ENCODE measurements at regions not wholly inside any gene's neighbourhood (a gene's known extent, or its start where the extent isn't known, plus 50 kb on each side); places are given as distances from the start of the nearest gene placed in this dataset.

- no peak overlapping the region for H3T11ph ChIP-seq (ENCODE audit: low read length)
- no peak overlapping the region for H3K9ac ChIP-seq (ENCODE audit: extremely low read depth, insufficient read length, low read length)
- H3K4me1 Mint-ChIP-seq: no peaks in the 10 kb centered on the region
- no peak overlapping the region for H3K14ac ChIP-seq (ENCODE audit: insufficient read depth, low read length)
- no peak overlapping the region for H3K23ac ChIP-seq (ENCODE audit: insufficient read length, low read depth, low read length)
- no peak overlapping the region for H2BK12ac ChIP-seq (ENCODE audit: insufficient read length, low read depth, low read length)
- H2BK120ac ChIP-seq (ENCODE audit: low read depth, low read length, poor library complexity, severe bottlenecking): no peak overlapping the region
- no peak overlapping the region for H2BK5ac ChIP-seq (ENCODE audit: insufficient read length, low read length)
- no peak overlapping the region for H4K5ac ChIP-seq (ENCODE audit: insufficient read length, low read depth, low read length)
- H3K27me3 ChIP-seq (ENCODE audit: insufficient read depth, low read length): no peaks in the 10 kb centered on the region
- no peak overlapping the region for H2BK15ac ChIP-seq (ENCODE audit: low read depth, low read length)
- H2AK5ac ChIP-seq (ENCODE audit: insufficient read length, low read length): no peak overlapping the region
- no peaks in the 10 kb centered on the region for H3K79me1 ChIP-seq (ENCODE audit: insufficient read depth, low read depth, low read length, poor library complexity, severe bottlenecking)
- no peaks in the 10 kb centered on the region for H3K9me3 Mint-ChIP-seq
- H3K4me2 ChIP-seq (ENCODE audit: insufficient read depth, insufficient read length, low read length): no peak overlapping the region
- no peak overlapping the region for H3K4ac ChIP-seq (ENCODE audit: low read depth, low read length)
- H3K27me3 Mint-ChIP-seq (ENCODE audit: low read depth): no peaks in the 10 kb centered on the region
- H3K56ac ChIP-seq (ENCODE audit: insufficient read length, low read depth, low read length): no peak overlapping the region
- H3K9me3 ChIP-seq (ENCODE audit: control insufficient read depth, low read depth, low read length): no peaks in the 10 kb centered on the region
- no peaks in the 10 kb centered on the region for H4K20me1 ChIP-seq (ENCODE audit: control insufficient read depth, insufficient read depth, insufficient read length)
- no peak overlapping the region for H3K27ac ChIP-seq (ENCODE audit: insufficient read length, low read depth, low read length)
- DNase-seq: no peak
- no peaks in the 10 kb centered on the region for H3K36me3 Mint-ChIP-seq (ENCODE audit: insufficient read depth in 1 of 3, low read depth in 3 of 3)
- H3K79me2 ChIP-seq (ENCODE audit: insufficient read depth, low read length): no peaks in the 10 kb centered on the region
- no peaks in the 10 kb centered on the region for H3K4me1 ChIP-seq (ENCODE audit: insufficient read depth, low read length)
- H2BK20ac ChIP-seq (ENCODE audit: low read depth, low read length, poor library complexity, severe bottlenecking): no peak overlapping the region
- H3K27ac Mint-ChIP-seq: no peak overlapping the region
- H3K18ac ChIP-seq (ENCODE audit: insufficient read length, low read depth, low read length): no peak overlapping the region
- H3K4me3 Mint-ChIP-seq: no peak overlapping the region
- no peak overlapping the region for H4K91ac ChIP-seq (ENCODE audit: insufficient read length, low read depth, low read length)
- H4K8ac ChIP-seq (replicated peaks; ENCODE audit: insufficient read length, low read depth, low read length): no peak overlapping the region
- no CpG with 5 or more reads among the region's 1 CpG for WGBS (ENCODE audit: extremely low coverage, insufficient read length, low lambda C conversion rate)
- no peak overlapping the region for H2AFZ ChIP-seq (ENCODE audit: low read length)
- TF ChIP-seq CTCF (conservative IDR thresholded peaks at IDR 0.05): no peak
- H3K23me2 ChIP-seq (ENCODE audit: insufficient read length, low read depth, low read length, poor library complexity, severe bottlenecking): no peaks in the 10 kb centered on the region
Measured at GRCh38 chr6:9563568-9563967, 851.3 kb downstream of the TFAP2A start.

Measured in H9 (cell line).